ENCODE measurements at regions not wholly inside any gene's neighbourhood (a gene's known extent, or its start where the extent isn't known, plus 50 kb on each side); places are given as distances from the start of the nearest gene placed in this dataset.

GRCh38 chr13:68988176-68988575 is 1119.5 kb upstream of the ATXN8OS start:
- H3K27ac ChIP-seq, result no peak overlapping the region
- no peaks in the 10 kb centered on the region for H3K9me3 ChIP-seq
- no peak overlapping the region for H3K4me3 ChIP-seq
- H3K27me3 ChIP-seq (replicated peaks; ENCODE audit: insufficient read depth), result no peaks in the 10 kb centered on the region
- no peak for DNase-seq (ENCODE audit: low spot score)
- H3K36me3 ChIP-seq, result no peaks in the 10 kb centered on the region
- ATAC-seq (ENCODE audit: insufficient number of reproducible peaks, low FRiP score, low read depth), result no peak
- TF ChIP-seq CTCF (IDR thresholded peaks at IDR 0.05), result no peak
- H3K4me1 ChIP-seq (ENCODE audit: control insufficient read depth in 1 of 2, low read depth in 2 of 2), result no peaks in the 10 kb centered on the region

- no peaks in the 10 kb centered on the region for H3K9me3 ChIP-seq
- no peak for TF ChIP-seq CTCF (IDR thresholded peaks at IDR 0.05)
- no peaks in the 10 kb centered on the region for H3K4me1 ChIP-seq (ENCODE audit: control insufficient read depth in 1 of 2, low read depth in 2 of 2)
- ATAC-seq (ENCODE audit: insufficient number of reproducible peaks, low FRiP score, low read depth) (no peak), DNase-seq (ENCODE audit: low spot score) (no peak)
- H3K36me3 ChIP-seq, result no peaks in the 10 kb centered on the region
- no peaks in the 10 kb centered on the region for H3K27me3 ChIP-seq (replicated peaks; ENCODE audit: insufficient read depth)
- no peak overlapping the region for H3K4me3 ChIP-seq
- no peak overlapping the region for H3K27ac ChIP-seq
Measured at GRCh38 chr13:68987585-68987984, 1120.0 kb upstream of the ATXN8OS start.

GRCh38 chr13:68984688-68985319 is 1122.8 kb upstream of the ATXN8OS start:
- Histone ChIP-seq H3K27ac (no peak overlapping the region), H3K36me3 (no peaks in the 10 kb centered on the region), H3K4me1 (ENCODE audit: control insufficient read depth in 1 of 2, low read depth in 2 of 2) (no peaks in the 10 kb centered on the region), H3K27me3 (replicated peaks; ENCODE audit: insufficient read depth) (no peaks in the 10 kb centered on the region), H3K9me3 (no peaks in the 10 kb centered on the region), H3K4me3 (no peak overlapping the region)
- ATAC-seq (ENCODE audit: insufficient number of reproducible peaks, low FRiP score, low read depth) (no peak), DNase-seq (ENCODE audit: low spot score) (no peak)
- TF ChIP-seq CTCF (IDR thresholded peaks at IDR 0.05), result no peak

GRCh38 chr13:68982961-68983619 is 1124.5 kb upstream of the ATXN8OS start:
- H3K9me3 ChIP-seq, result no peaks in the 10 kb centered on the region
- ATAC-seq (ENCODE audit: insufficient number of reproducible peaks, low FRiP score, low read depth) (no peak), DNase-seq (ENCODE audit: low spot score) (no peak)
- H3K4me3 ChIP-seq, result no peak overlapping the region
- H3K27me3 ChIP-seq (replicated peaks; ENCODE audit: insufficient read depth), result no peaks in the 10 kb centered on the region
- no peaks in the 10 kb centered on the region for H3K36me3 ChIP-seq
- no peak for TF ChIP-seq CTCF (IDR thresholded peaks at IDR 0.05)
- no peak overlapping the region for H3K27ac ChIP-seq
- H3K4me1 ChIP-seq (ENCODE audit: control insufficient read depth in 1 of 2, low read depth in 2 of 2), result no peaks in the 10 kb centered on the region

GRCh38 chr13:68976287-68976686 is 1131.3 kb upstream of the ATXN8OS start:
- H3K9me3 ChIP-seq, result no peaks in the 10 kb centered on the region

More at GRCh38 chr13:68976287-68976686, 1131.3 kb upstream of the ATXN8OS start:
- DNase-seq (ENCODE audit: low spot score) (no peak), ATAC-seq (ENCODE audit: insufficient number of reproducible peaks, low FRiP score, low read depth) (no peak)
- Histone ChIP-seq H3K27ac (no peak overlapping the region), H3K27me3 (replicated peaks; ENCODE audit: insufficient read depth) (no peaks in the 10 kb centered on the region), H3K4me1 (ENCODE audit: control insufficient read depth in 1 of 2, low read depth in 2 of 2) (no peaks in the 10 kb centered on the region), H3K4me3 (no peak overlapping the region), H3K36me3 (no peaks in the 10 kb centered on the region)
- no peak for TF ChIP-seq CTCF (IDR thresholded peaks at IDR 0.05)
